Lower lobe of right lung (tissue), 2 donors: ENCODE measurements at regions not wholly inside any gene's neighbourhood (a gene's known extent, or its start where the extent isn't known, plus 50 kb on each side); places are given as distances from the start of the nearest gene placed in this dataset.
A peak's percentile ranks its signal among the peaks of the same experiment; 100 is the strongest.

Experiments used
- ATAC-seq, 2 donors: fragments of 200-7000 bp; cut with Tn5 transposase; one replicate each; pipeline ENCODE4 v1.9.1; 2020 to 2022; ENCODE audit warnings: mild to moderate bottlenecking in 2 of 2, moderate library complexity in 2 of 2
- DNase-seq: peaks from one replicate; pipeline ENCODE4 v3.0.0-alpha.2; 2020
- H3K27ac ChIP-seq: fragments of 200-600 bp; one replicate; pipeline ENCODE4 v1.8.0; 2022
- H3K27me3 ChIP-seq: fragments of 200-600 bp; one replicate; pipeline ENCODE4 v1.8.0; 2022; ENCODE audit warnings: low read depth
- H3K36me3 ChIP-seq: fragments of 200-600 bp; one replicate; pipeline ENCODE4 v1.8.0; 2022; ENCODE audit warnings: mild to moderate bottlenecking
- H3K4me1 ChIP-seq: fragments of 200-600 bp; one replicate; pipeline ENCODE4 v1.8.0; 2022
- H3K4me3 ChIP-seq: fragments of 200-600 bp; one replicate; pipeline ENCODE4 v1.8.0; 2022; ENCODE audit warnings: mild to moderate bottlenecking
- H3K9me3 ChIP-seq: fragments of 200-600 bp; one replicate; pipeline ENCODE4 v1.8.0; 2022
- intact Hi-C: fragments of 100-400 bp; cut with DNase I; formaldehyde crosslinking; loops from one replicate; pipeline ENCODE4 v1.11.0; 2022
- TF ChIP-seq, protein P1 (sequence below): fragments of 200-600 bp; IDR thresholded peaks from one replicate; pipeline ENCODE4 v1.8.0; 2022; ENCODE audit warnings: antibody characterized with exemption, mild to moderate bottlenecking
- donor health status: DM: no; HTN: yes; CAD: no; lungs with severe emphysema.

DNA sequence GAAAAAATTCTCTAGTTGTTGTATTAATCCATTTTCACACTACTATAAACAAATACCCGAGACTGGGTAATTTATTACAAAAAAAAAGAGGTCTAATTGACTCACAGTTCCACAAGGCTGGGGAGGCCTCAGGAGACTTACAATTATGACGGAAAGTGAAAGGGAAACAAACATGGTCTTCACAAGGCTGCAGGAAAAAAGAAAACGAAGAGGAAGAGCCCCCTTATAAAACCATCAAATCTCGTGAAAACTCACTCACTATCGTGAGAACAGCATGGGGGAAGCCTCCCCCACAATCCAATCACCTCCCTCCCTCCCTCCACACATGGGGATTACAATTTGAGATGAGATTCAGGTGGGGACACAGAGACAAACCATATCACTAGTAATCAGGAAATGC lies 61.7 kb upstream of the SPTBN1 start:
- TF ChIP-seq, protein P1, sequence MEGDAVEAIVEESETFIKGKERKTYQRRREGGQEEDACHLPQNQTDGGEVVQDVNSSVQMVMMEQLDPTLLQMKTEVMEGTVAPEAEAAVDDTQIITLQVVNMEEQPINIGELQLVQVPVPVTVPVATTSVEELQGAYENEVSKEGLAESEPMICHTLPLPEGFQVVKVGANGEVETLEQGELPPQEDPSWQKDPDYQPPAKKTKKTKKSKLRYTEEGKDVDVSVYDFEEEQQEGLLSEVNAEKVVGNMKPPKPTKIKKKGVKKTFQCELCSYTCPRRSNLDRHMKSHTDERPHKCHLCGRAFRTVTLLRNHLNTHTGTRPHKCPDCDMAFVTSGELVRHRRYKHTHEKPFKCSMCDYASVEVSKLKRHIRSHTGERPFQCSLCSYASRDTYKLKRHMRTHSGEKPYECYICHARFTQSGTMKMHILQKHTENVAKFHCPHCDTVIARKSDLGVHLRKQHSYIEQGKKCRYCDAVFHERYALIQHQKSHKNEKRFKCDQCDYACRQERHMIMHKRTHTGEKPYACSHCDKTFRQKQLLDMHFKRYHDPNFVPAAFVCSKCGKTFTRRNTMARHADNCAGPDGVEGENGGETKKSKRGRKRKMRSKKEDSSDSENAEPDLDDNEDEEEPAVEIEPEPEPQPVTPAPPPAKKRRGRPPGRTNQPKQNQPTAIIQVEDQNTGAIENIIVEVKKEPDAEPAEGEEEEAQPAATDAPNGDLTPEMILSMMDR: no peak
- ATAC-seq (no peak), DNase-seq (no peak)
- Histone ChIP-seq H3K36me3 (no peaks in the 10 kb centered on the region), H3K9me3 (no peaks in the 10 kb centered on the region), H3K27ac (peak overlapping the region; percentile 19), H3K4me3 (no peak overlapping the region), H3K27me3 (no peaks in the 10 kb centered on the region), H3K4me1 (peaks cover 4% of the 10 kb centered on the region)
- intact Hi-C loops: no loop called here

DNA sequence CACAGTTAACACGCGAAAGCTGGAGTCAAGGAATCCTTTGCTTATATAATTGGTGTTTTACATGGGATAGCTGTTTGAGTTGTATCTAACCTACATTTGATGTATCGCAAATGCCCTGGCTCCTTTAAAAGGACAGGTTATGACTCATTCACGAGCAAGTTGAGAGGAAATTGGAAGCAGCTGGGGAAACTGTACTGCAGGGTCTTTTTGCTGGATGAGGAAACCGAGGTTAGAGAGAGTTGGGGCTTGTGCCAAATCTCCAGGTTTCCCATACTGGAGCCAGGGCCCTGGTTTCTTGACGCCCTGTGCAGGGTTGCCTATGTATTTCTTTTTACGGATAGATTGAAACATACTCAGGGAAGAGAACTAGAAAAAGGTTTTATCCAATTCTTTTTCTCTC lies 60.0 kb upstream of the SPTBN1 start:
- H3K9me3 ChIP-seq: no peaks in the 10 kb centered on the region
- TF ChIP-seq, protein P1: no peak

DNA sequence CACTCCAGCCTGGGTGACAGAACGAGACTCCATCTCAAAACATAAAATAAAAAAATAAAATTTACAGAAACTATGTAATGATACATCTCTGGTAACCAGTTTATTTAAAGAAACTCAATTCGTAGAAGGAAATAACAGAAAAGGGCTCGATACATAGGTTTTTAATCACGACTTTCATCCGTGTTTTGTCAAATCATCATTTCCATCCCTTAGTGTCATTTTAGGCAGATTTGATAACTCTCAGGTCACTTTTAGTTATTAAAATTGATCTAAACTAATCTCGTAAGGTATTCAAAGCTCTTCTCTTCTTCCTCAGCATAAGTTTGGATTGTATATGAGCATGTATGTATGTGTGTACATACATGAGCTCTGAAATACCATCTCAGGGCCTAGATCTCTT lies 59.3 kb upstream of the SPTBN1 start:
- no peak overlapping the region for H3K27ac ChIP-seq
- intact Hi-C loops: no loop called here
- ATAC-seq: no peak
- no peaks in the 10 kb centered on the region for H3K36me3 ChIP-seq
- H3K4me3 ChIP-seq: no peak overlapping the region
- DNase-seq: no peak
- H3K9me3 ChIP-seq: no peaks in the 10 kb centered on the region
- no peaks in the 10 kb centered on the region for H3K27me3 ChIP-seq
- TF ChIP-seq, protein P1: no peak
- peaks cover 4% of the 10 kb centered on the region for H3K4me1 ChIP-seq

More for the DNA sequence above, 60.0 kb upstream of the SPTBN1 start:
- Histone ChIP-seq H3K27ac (no peak overlapping the region), H3K4me1 (peaks cover 4% of the 10 kb centered on the region), H3K36me3 (no peaks in the 10 kb centered on the region), H3K4me3 (no peak overlapping the region), H3K27me3 (no peaks in the 10 kb centered on the region)
- intact Hi-C loops: no loop called here
- no peak for ATAC-seq
- no peak for DNase-seq

DNA sequence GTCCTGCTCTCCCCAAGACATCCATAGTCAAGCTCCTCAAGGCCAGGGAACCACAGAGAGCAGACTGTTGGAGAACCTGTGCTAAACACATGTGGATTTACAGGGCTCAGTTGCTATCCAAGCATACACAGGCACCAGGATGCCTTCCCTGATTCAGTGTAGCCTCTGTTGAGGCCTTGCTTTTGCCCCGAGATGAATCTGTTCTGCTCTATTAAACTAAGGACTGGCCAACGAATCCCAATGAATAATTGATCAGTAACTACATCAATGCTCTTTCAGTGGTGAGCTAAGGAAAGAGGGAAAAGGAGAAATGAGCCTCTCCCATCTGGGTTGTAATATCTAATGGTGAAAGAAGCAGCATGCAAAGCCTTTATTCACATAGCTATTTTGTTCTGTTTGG lies 58.7 kb upstream of the SPTBN1 start:
- intact Hi-C loops: no loop called here
- H3K27me3 ChIP-seq: no peaks in the 10 kb centered on the region
- H3K27ac ChIP-seq: no peak overlapping the region
- H3K9me3 ChIP-seq: no peaks in the 10 kb centered on the region
- no peaks in the 10 kb centered on the region for H3K36me3 ChIP-seq
- TF ChIP-seq, protein P1: no peak
- H3K4me1 ChIP-seq: peaks cover 4% of the 10 kb centered on the region
- ATAC-seq (no peak), DNase-seq (no peak)
- no peak overlapping the region for H3K4me3 ChIP-seq

DNA sequence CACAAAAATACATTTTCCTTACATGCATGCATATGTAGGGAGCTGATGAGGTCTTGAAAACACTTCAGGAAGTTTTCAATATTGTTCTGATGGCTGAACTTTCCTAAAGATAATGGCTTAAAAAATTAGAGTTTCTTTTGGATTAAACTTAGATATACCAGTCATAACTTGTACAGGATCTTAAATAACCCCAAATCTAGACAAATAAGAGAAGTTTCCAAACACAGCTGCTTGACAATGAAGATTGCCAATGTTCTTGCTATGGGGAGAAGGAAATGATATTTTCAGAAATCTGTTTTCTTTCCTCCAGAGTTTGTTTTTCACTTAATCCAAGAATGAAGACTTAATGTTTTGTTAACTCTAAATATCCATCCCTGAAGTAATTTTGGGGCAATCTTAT lies 54.6 kb upstream of the SPTBN1 start:
- TF ChIP-seq, protein P1: no peak
- DNase-seq (no peak), ATAC-seq (no peak)
- intact Hi-C loops: no loop called here
- no peak overlapping the region for H3K4me3 ChIP-seq
- no peaks in the 10 kb centered on the region for H3K36me3 ChIP-seq
- H3K9me3 ChIP-seq: no peaks in the 10 kb centered on the region
- no peaks in the 10 kb centered on the region for H3K27me3 ChIP-seq
- peaks cover 6% of the 10 kb centered on the region for H3K4me1 ChIP-seq
- peak overlapping the region; percentile 31 for H3K27ac ChIP-seq

DNA sequence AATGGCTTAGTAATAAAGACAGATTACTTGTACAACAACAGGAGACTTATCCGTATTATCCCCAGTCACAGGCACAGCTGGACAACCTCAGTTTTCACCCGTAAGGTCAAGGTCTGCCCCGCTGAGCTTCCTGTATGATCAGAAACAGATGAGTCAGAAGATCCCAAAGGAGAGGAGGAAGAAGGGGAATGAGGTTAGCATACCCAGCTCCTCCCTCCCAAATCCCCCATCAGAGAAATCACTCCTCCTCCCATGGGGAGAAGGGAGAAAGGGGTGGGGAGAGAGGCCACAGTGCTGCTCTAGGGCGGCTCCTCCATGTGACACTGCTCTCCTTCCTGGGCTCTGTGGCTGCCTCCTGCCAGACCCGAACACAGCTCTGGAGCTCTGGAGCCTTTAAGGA lies 53.8 kb upstream of the SPTBN1 start:
- TF ChIP-seq, protein P1: no peak
- no peak for DNase-seq
- Histone ChIP-seq H3K9me3 (no peaks in the 10 kb centered on the region), H3K27me3 (no peaks in the 10 kb centered on the region), H3K36me3 (no peaks in the 10 kb centered on the region), H3K27ac (peak overlapping the region; percentile 32), H3K4me3 (no peak overlapping the region), H3K4me1 (peaks cover 6% of the 10 kb centered on the region)
- peak; percentile 53 to 71 for ATAC-seq
- intact Hi-C loops: no loop called here
